ENCODE measurements at regions not wholly inside any gene's neighbourhood (a gene's known extent, or its start where the extent isn't known, plus 50 kb on each side); places are given as distances from the start of the nearest gene placed in this dataset.

DNA sequence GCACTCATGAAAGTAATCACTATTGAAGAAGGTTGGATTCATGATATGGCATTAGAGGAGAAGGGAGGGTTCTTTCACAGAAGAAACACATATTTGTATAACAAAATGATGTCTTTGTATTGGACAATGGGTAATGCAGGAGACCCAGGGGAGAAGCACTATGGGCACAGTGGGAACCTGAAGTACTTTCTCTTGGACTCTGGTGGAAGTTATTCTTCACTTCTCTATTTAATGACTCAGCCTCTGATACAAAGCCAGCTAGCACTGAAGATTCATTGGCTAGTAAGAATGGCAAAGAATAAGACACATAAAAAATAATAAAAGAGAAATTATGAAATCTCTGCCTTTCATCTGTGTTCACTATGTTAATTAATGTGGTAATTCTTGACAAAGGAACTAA lies 149.9 kb upstream of the PRR16 start:
- intact Hi-C loops (cut with DNase I, micrococcal nuclease) = no loop called here
- no peak for DNase-seq
- TF ChIP-seq, protein P1, sequence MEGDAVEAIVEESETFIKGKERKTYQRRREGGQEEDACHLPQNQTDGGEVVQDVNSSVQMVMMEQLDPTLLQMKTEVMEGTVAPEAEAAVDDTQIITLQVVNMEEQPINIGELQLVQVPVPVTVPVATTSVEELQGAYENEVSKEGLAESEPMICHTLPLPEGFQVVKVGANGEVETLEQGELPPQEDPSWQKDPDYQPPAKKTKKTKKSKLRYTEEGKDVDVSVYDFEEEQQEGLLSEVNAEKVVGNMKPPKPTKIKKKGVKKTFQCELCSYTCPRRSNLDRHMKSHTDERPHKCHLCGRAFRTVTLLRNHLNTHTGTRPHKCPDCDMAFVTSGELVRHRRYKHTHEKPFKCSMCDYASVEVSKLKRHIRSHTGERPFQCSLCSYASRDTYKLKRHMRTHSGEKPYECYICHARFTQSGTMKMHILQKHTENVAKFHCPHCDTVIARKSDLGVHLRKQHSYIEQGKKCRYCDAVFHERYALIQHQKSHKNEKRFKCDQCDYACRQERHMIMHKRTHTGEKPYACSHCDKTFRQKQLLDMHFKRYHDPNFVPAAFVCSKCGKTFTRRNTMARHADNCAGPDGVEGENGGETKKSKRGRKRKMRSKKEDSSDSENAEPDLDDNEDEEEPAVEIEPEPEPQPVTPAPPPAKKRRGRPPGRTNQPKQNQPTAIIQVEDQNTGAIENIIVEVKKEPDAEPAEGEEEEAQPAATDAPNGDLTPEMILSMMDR (IDR thresholded peaks at IDR 0.05) = no peak
- Histone ChIP-seq H3K4me1 (ENCODE audit: low read depth) (no peaks in the 10 kb centered on the region), H3K4me3 (no peak overlapping the region), H3K36me3 (ENCODE audit: low read depth) (no peaks in the 10 kb centered on the region), H3K9me3 (no peaks in the 10 kb centered on the region)
- ATAC-seq = no peak

DNA sequence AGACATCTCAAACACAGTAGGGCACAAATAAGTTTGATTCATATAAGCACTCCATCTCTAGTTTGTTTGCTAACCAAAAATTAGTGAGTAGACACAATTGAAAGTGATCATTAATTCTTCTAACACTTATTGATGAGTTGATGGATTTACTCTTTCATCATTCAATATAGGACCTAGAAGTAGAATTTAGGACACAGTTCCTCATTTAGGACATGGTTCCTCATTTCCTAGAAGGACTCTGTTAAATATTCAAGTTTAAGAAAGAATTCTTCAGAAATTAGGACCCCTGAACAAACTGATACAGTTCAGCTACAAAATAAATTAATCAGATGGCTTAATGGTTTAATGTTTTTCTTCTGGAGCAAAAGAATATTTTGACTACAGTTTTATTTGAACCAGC lies 143.5 kb upstream of the PRR16 start:
- Histone ChIP-seq H3K9me3 (no peaks in the 10 kb centered on the region), H3K36me3 (ENCODE audit: low read depth) (no peaks in the 10 kb centered on the region), H3K4me3 (no peak overlapping the region), H3K4me1 (ENCODE audit: low read depth) (no peaks in the 10 kb centered on the region)
- no peak for DNase-seq
- TF ChIP-seq, protein P1 (IDR thresholded peaks at IDR 0.05) = no peak
- intact Hi-C loops (cut with DNase I, micrococcal nuclease) = no loop called here
- ATAC-seq = no peak

DNA sequence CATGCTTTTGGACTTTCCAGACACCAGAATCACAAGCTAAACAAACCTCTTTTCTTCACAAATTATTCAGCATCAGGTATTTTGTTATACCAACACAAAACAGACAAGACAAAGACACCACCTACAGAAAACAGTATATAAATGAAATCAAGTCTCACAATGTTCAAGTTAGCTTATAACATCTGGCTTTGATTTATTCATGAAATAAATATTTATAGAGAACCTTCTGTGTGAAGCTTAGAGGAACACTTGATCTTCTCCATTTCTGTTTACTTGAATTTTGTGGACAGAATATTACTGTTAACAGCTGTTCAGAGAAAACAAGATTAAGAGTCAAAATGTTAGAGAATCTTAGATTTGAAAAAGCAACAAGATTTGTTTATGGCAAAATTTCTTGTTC lies 137.4 kb upstream of the PRR16 start:
- TF ChIP-seq, protein P1 (IDR thresholded peaks at IDR 0.05) = no peak
- DNase-seq (no peak), ATAC-seq (no peak)
- Histone ChIP-seq H3K9me3 (no peaks in the 10 kb centered on the region), H3K4me3 (no peak overlapping the region), H3K4me1 (ENCODE audit: low read depth) (no peaks in the 10 kb centered on the region), H3K36me3 (ENCODE audit: low read depth) (no peaks in the 10 kb centered on the region)
- intact Hi-C loops (cut with DNase I, micrococcal nuclease) = no loop called here

DNA sequence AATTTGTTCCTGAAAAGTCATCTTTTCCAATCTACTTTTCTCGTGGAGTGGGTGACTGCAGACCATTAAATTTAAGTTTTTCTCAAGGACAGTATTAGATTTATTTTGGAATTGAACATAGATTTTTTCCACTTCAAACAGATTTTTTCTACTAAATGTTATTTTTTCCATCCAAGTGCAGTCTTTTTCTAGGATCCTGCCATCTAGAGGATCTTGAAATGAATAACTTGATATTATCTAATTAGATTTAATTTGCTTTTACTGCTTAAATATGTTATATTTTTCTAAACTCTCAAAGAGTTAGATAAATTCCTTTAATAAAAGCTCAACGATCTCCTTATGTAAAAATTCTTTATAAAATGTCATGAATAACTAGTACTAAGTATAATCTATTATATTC lies 136.9 kb upstream of the PRR16 start:
- TF ChIP-seq, protein P1 (IDR thresholded peaks at IDR 0.05) = no peak
- no peak for DNase-seq

DNA sequence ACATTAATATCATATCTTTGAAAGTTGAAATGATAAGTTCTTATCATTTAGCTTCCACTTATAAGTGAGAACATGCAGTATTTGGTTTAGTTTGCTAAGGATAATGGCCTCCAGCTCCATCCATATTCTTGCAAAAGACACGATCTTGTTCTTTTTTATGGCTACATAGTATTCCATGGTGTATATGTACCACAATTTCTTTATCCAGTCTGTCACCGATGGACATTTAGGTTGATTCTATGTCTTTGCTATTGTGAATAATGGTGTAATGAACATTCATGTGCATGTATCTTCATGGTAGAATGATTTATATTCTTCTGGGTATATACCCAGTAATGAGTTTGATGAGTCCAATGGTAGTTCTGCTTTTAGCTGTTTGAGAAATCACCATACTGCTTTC lies 135.0 kb upstream of the PRR16 start:
- ATAC-seq = no peak
- H3K4me1 ChIP-seq (ENCODE audit: low read depth) = no peaks in the 10 kb centered on the region
- intact Hi-C loops (cut with DNase I, micrococcal nuclease) = no loop called here

More for the DNA sequence above, 136.9 kb upstream of the PRR16 start:
- intact Hi-C loops (cut with DNase I, micrococcal nuclease) = no loop called here
- ATAC-seq = no peak
- Histone ChIP-seq H3K4me1 (ENCODE audit: low read depth) (no peaks in the 10 kb centered on the region), H3K9me3 (no peaks in the 10 kb centered on the region), H3K36me3 (ENCODE audit: low read depth) (no peaks in the 10 kb centered on the region), H3K4me3 (no peak overlapping the region)

More for the DNA sequence above, 135.0 kb upstream of the PRR16 start:
- no peak overlapping the region for H3K4me3 ChIP-seq
- H3K36me3 ChIP-seq (ENCODE audit: low read depth) = no peaks in the 10 kb centered on the region
- TF ChIP-seq, protein P1 (IDR thresholded peaks at IDR 0.05) = no peak
- no peaks in the 10 kb centered on the region for H3K9me3 ChIP-seq
- no peak for DNase-seq

Measured in mucosa of descending colon (tissue), 3 donors.